ENCODE measurements at regions not wholly inside any gene's neighbourhood (a gene's known extent, or its start where the extent isn't known, plus 50 kb on each side); places are given as distances from the start of the nearest gene placed in this dataset.
"Not testable (repeated sequence)": the region's sequence is repeated elsewhere in the genome, so short reads cannot be mapped to it uniquely, and the experiment has no call there.

DNA sequence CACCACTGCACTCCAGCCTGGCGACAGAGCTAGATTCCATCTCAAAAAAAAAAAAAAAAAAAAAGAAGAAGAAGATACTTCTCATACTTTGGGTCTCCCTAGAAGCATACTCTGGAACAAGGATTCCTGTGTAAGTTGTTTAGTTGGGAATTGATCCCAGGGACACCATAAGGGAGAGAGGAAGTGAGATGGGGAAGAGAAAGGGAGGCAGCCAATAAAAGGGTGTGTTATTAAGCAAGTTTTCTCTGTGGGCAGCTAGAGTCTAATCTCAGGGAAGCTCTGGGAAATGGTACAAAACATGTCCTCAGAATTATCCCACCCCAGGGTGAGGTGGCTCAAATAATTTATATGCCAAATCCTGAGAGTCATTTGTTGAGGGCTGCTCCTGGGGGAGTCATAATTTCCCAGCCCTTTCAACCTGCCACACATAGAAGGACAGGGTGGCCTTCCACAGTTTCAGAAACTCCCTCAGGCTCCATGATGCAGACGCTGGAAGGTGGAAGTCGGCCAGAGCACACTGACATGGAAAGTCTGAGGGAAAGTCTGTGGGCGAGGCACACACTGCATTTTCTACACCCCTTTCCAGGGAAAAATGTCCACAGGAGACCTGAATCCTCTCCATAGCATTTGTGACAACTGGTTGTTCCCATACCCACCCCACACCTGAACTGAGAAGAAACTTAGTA lies 86.4 kb upstream of the SLC4A7 start:
- H3K27me3 Mint-ChIP-seq (ENCODE audit: low read depth), result no peaks in the 10 kb centered on the region
- no peaks in the 10 kb centered on the region for H3K9me3 Mint-ChIP-seq
- no peak overlapping the region for H3K27ac Mint-ChIP-seq
- H3K4me1 Mint-ChIP-seq (ENCODE audit: low read depth), result peaks cover 3% of the 10 kb centered on the region
- DNase-seq (ENCODE audit: low spot score), result no peak
- H3K4me3 Mint-ChIP-seq, result no peak overlapping the region
- H3K36me3 Mint-ChIP-seq (ENCODE audit: low read depth), result no peaks in the 10 kb centered on the region

DNA sequence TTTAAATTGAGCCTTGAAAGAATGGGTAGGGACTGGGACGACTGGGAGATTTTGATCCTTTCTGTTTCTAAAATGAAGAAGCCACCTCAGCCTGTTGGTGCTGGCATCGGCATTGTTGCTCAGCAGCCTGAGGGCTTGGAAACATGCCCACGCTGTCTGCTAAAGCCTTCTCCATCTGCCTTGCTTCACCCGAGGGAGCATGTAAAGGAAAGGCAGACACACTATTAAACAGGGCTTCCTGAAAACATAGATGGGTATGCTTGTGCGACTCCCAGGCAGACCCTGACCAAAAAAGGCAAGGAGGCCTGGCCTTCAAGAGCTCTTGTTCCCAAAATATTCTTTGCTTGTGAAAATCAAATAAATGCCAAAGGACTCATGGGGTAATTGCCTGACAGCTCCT lies 84.2 kb upstream of the SLC4A7 start:
- no peak overlapping the region for H3K27ac Mint-ChIP-seq
- H3K27me3 Mint-ChIP-seq (ENCODE audit: low read depth), result no peaks in the 10 kb centered on the region
- H3K36me3 Mint-ChIP-seq (ENCODE audit: low read depth), result no peaks in the 10 kb centered on the region
- peaks cover 2% of the 10 kb centered on the region for H3K4me1 Mint-ChIP-seq (ENCODE audit: low read depth)
- DNase-seq (ENCODE audit: low spot score), result no peak
- H3K4me3 Mint-ChIP-seq, result no peak overlapping the region
- no peaks in the 10 kb centered on the region for H3K9me3 Mint-ChIP-seq

DNA sequence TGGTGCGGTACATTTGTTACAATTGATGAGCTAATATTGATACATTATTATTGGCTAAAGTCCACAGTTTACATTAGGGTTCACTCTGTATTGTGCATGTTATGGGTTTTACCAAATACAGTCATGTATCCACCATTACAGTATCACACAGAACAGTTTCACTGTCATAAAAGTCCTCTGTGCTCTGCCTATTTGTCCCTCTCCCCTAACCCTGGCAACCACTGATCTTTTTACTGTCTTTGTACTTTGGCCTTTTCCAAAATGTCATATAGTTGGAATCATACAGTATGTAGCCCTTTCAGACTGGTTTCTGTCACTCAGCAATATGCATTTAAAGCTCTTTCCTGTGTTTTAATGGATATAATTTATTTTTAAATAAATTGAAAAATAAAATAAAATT lies 83.1 kb upstream of the SLC4A7 start:
- Mint-ChIP-seq H3K27me3 (ENCODE audit: low read depth) (no peaks in the 10 kb centered on the region), H3K27ac (no peak overlapping the region), H3K36me3 (ENCODE audit: low read depth) (no peaks in the 10 kb centered on the region), H3K4me1 (ENCODE audit: low read depth) (peaks cover 2% of the 10 kb centered on the region), H3K4me3 (no peak overlapping the region), H3K9me3 (no peaks in the 10 kb centered on the region)
- DNase-seq (ENCODE audit: low spot score), result no peak

DNA sequence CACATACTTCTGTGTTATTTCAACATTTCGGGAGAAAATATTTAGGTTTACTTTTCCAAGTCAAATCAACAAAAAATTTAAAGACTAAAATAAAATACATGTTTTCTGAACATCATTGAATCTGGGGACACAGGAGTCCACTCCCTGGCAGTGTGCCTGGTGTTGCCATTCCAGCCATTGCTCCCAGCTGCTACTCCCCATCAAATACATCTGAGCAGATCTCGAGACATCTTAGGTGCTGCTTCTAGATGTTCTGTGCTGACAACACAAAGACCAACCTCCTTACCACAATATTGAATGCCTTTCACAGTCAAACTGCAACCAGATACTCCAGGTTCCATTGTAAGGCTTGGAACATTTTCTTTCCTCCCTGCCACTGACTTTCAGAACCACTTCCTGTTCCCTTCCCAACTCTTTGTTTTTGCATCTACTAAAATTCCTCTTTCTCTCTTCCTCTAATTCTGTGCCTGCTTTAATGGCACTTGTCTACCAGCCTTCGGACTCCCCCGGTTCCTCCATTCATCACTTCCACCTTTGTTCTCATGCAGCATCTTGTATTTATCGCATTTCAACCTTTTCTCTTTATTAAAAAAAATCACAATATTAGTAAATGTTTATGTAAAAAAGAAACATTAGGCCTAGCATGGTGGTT lies 81.1 kb upstream of the SLC4A7 start:
- no peaks in the 10 kb centered on the region for H3K9me3 Mint-ChIP-seq
- DNase-seq (ENCODE audit: low spot score), result no peak
- H3K27ac Mint-ChIP-seq, result no peak overlapping the region
- peaks cover 2% of the 10 kb centered on the region for H3K4me1 Mint-ChIP-seq (ENCODE audit: low read depth)
- no peak overlapping the region for H3K4me3 Mint-ChIP-seq
- H3K27me3 Mint-ChIP-seq (ENCODE audit: low read depth), result no peaks in the 10 kb centered on the region
- H3K36me3 Mint-ChIP-seq (ENCODE audit: low read depth), result no peaks in the 10 kb centered on the region

DNA sequence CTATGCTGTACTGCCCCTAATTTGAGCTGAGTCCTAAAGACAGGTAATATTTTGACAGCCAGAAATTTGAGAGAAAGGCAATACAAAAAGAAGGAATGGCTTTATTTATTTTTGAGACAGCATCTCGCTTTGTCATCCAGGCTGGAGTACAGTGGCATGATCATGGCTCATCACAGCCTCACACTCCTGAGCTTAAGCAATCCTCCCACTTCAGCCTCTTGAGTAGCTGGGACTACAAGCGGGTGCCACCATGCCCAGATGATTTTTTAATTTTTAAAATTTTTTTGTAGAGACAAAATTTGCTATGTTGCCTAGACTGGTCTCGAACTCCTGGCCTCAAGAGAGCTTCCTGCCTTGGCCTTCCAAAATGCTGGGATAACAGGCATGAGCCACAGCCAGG lies 77.4 kb upstream of the SLC4A7 start:
- H3K27me3 Mint-ChIP-seq (ENCODE audit: low read depth), result no peaks in the 10 kb centered on the region
- H3K4me1 Mint-ChIP-seq (ENCODE audit: low read depth), result peaks cover 2% of the 10 kb centered on the region
- no peak for DNase-seq (ENCODE audit: low spot score)
- H3K36me3 Mint-ChIP-seq (ENCODE audit: low read depth), result no peaks in the 10 kb centered on the region
- no peak overlapping the region for H3K4me3 Mint-ChIP-seq
- H3K27ac Mint-ChIP-seq, result no peak overlapping the region
- H3K9me3 Mint-ChIP-seq, result no peaks in the 10 kb centered on the region

DNA sequence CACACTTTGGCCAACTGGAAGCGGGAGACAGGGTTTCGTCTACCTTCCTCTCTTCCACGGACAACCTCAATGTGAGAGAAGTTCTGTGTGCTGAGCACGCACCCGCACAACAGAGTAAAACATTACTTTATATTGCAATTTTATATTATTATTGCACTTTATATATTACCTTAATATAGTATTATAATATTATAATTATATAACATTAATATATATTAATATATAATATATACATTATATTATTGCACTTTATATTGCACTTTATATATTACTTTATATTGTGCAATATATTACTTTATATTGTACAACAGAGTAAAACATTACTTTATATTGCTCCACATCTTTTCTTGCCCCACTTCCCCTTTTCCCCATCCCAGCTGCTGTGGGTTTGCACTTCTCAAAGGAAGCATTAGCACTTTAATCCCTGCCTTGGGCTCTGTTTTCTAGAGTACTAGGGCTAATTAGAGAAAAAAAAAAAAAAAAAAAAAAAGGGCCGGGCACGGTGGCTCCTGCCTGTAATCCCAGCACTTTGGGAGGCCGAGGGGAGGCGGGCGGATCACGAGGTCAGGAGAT lies 76.4 kb upstream of the SLC4A7 start:
- Mint-ChIP-seq H3K4me1 (ENCODE audit: low read depth) (peaks cover 2% of the 10 kb centered on the region), H3K27ac (no peak overlapping the region), H3K36me3 (ENCODE audit: low read depth) (no peaks in the 10 kb centered on the region), H3K9me3 (no peaks in the 10 kb centered on the region), H3K27me3 (ENCODE audit: low read depth) (no peaks in the 10 kb centered on the region), H3K4me3 (no peak overlapping the region)
- DNase-seq (ENCODE audit: low spot score), result no peak

DNA sequence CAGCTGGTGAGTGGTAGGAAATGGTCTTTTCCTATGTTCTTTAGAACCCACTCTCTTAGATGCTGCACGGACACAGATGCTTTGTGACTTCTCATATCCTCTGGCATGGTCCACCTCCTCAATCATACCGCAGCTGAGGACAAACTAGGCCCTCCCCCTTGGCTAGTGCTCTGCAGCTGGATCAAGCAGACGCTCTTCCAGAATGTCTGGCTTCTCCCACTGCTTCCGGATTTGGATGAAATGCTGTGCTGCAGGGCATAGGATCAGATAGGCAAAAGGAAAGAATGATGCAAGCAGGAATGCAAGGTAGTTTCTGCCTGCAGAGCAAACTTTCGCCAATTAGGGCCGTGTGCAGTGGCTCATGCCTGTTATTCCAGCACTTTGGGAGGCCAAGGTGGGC lies 75.7 kb upstream of the SLC4A7 start:
- DNase-seq (ENCODE audit: low spot score), result no peak
- Mint-ChIP-seq H3K27ac (no peak overlapping the region), H3K9me3 (no peaks in the 10 kb centered on the region), H3K4me1 (ENCODE audit: low read depth) (no peaks in the 10 kb centered on the region), H3K4me3 (no peak overlapping the region), H3K36me3 (ENCODE audit: low read depth) (no peaks in the 10 kb centered on the region), H3K27me3 (ENCODE audit: low read depth) (no peaks in the 10 kb centered on the region)

DNA sequence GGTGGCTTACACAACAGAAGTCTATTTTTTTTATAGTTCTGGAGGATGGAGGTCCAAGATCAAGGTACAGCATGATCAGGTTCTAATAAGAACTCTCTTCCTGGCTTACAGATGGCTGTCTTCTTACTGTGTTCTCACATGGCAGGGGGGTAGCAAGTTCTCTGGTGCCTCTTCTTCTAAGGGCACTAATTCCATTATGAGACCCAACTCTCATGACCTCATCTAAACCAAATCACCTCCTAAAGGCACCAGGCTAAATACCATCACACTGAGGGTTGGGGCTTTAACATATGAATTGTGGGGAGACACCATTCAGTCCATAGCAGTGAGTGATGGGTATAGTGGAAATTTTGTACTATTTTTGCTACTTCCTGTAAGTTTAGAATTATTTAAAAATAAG lies 75.2 kb upstream of the SLC4A7 start:
- Mint-ChIP-seq H3K4me1 (ENCODE audit: low read depth) (no peaks in the 10 kb centered on the region), H3K27me3 (ENCODE audit: low read depth) (peaks cover 2% of the 10 kb centered on the region), H3K9me3 (no peaks in the 10 kb centered on the region), H3K36me3 (ENCODE audit: low read depth) (no peaks in the 10 kb centered on the region), H3K4me3 (no peak overlapping the region), H3K27ac (no peak overlapping the region)
- no peak for DNase-seq (ENCODE audit: low spot score)

DNA sequence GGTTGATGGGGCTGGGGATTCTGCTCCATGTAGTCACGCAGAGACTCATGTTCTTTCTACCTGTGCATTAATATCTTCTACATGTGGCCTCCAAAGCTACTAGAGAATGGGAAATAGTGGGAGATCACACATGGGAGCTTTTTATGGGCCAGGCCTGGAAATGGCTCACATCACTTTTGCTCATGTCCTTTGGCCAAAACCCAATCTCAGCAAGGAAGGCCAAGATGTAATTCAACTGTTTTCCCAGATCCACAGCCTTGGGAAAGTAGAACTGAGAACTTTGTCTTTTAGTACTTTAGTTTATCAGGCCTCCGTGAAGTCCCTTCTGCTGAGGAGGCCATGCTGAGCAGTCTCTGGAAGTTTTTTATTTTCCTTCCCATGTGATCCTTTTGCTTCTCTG lies 73.2 kb upstream of the SLC4A7 start:
- no peaks in the 10 kb centered on the region for H3K4me1 Mint-ChIP-seq (ENCODE audit: low read depth)
- peaks cover 2% of the 10 kb centered on the region for H3K27me3 Mint-ChIP-seq (ENCODE audit: low read depth)
- H3K36me3 Mint-ChIP-seq (ENCODE audit: low read depth), result no peaks in the 10 kb centered on the region
- H3K4me3 Mint-ChIP-seq, result no peak overlapping the region
- no peaks in the 10 kb centered on the region for H3K9me3 Mint-ChIP-seq
- H3K27ac Mint-ChIP-seq, result no peak overlapping the region
- DNase-seq (ENCODE audit: low spot score), result no peak

DNA sequence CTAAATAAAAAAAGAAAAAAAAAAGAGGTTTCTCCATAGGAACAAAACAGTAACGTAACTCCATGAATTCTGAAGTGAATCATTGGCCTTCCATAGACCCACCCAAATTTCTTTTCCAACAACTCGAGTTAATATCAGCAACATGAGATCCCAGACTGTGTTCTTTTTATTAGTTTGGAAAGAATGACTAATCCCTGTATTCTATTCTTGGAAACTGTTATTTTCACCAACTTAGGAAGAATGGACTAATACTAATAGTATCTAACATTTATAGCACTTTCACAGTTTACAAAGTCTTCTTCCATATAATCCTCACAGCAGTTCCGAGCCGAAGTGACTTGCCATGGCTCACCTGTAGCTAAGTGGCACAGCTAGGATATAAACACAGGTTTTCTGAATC lies 72.7 kb upstream of the SLC4A7 start:
- Mint-ChIP-seq H3K36me3 (ENCODE audit: low read depth) (no peaks in the 10 kb centered on the region), H3K4me3 (no peak overlapping the region), H3K27ac (no peak overlapping the region), H3K4me1 (ENCODE audit: low read depth) (no peaks in the 10 kb centered on the region), H3K9me3 (no peaks in the 10 kb centered on the region), H3K27me3 (ENCODE audit: low read depth) (peaks cover 5% of the 10 kb centered on the region)
- DNase-seq (ENCODE audit: low spot score), result no peak

DNA sequence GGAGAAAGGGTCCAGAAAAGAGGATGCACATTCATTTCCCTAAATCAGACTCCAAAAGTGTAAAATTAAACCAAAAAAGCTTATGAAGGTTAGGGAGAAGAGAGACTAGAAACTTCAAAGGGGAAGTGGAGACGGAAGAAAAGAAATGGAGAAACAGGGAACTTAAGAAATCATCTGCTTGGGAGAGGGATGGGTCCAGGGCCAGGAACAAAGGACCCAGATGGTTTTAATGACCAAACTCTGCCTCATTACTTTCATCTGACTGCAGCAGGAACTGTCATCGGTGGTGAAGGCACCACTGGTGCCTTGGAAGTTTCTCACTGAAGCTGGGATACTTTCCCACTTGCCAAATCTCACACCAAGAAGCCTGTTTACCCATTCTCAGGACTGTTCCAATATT lies 70.5 kb upstream of the SLC4A7 start:
- H3K27ac Mint-ChIP-seq, result no peak overlapping the region
- DNase-seq (ENCODE audit: low spot score), result no peak
- H3K4me3 Mint-ChIP-seq, result no peak overlapping the region
- peaks cover 14% of the 10 kb centered on the region for H3K27me3 Mint-ChIP-seq (ENCODE audit: low read depth)
- no peaks in the 10 kb centered on the region for H3K9me3 Mint-ChIP-seq
- no peaks in the 10 kb centered on the region for H3K36me3 Mint-ChIP-seq (ENCODE audit: low read depth)
- no peaks in the 10 kb centered on the region for H3K4me1 Mint-ChIP-seq (ENCODE audit: low read depth)

DNA sequence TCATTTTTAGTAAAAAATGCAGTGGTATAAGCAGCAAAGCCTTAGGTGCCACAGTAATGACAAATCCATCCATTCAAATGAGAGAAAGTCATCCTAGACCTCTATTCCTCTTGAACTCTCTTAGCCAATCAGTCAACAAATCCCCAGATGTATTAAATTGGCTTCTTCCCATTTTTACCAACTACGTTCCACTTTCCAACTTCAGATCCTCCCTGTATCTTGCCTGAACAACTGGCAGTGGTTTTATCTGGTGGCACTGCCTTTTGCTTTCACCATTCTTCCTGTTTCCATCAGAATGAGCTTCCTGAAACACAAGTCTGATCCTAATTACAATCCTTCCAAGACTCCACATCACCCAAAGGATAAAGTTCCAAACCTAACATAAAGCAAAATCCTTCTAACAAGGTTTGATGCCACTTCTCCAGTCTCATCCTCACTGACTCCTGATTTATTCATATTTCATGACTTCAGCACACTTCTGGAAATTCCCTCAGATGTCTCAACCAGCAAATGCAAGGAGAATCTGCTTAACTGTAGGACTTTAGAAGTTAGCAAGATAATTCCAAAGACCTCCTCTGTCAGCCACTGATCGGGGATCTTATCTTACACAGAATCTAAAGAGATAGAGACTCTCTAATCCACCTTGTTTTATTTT lies 69.8 kb upstream of the SLC4A7 start:
- no peaks in the 10 kb centered on the region for H3K4me1 Mint-ChIP-seq (ENCODE audit: low read depth)
- H3K9me3 Mint-ChIP-seq, result no peaks in the 10 kb centered on the region
- H3K36me3 Mint-ChIP-seq (ENCODE audit: low read depth), result no peaks in the 10 kb centered on the region
- no peak overlapping the region for H3K27ac Mint-ChIP-seq
- H3K27me3 Mint-ChIP-seq (ENCODE audit: low read depth), result peaks cover 14% of the 10 kb centered on the region
- no peak for DNase-seq (ENCODE audit: low spot score)
- H3K4me3 Mint-ChIP-seq, result no peak overlapping the region

DNA sequence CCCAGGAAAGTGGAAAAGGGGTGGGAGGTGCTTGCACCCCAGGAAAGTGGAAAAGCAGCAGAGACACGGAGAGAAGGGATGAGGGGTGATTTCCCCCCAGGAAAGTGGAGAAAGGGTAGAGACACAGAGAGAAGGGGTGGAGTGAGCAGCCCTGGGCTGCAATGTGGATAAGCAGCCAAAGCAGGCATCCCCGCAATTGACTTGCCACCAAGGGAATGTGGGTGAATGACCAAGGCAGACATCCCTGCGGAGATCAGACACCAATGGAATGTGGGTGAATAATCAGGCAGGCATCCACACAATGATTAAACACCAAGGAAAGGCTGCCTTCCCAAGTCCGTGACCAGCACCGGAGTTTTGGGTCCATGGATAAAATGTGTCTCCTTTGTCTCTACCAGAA lies 68.5 kb upstream of the SLC4A7 start:
- H3K27me3 Mint-ChIP-seq (ENCODE audit: low read depth), result peaks cover 14% of the 10 kb centered on the region
- not testable (repeated sequence) for DNase-seq (ENCODE audit: low spot score); H3K9me3 Mint-ChIP-seq; H3K4me1 Mint-ChIP-seq (ENCODE audit: low read depth); H3K36me3 Mint-ChIP-seq (ENCODE audit: low read depth); H3K27ac Mint-ChIP-seq; H3K4me3 Mint-ChIP-seq

DNA sequence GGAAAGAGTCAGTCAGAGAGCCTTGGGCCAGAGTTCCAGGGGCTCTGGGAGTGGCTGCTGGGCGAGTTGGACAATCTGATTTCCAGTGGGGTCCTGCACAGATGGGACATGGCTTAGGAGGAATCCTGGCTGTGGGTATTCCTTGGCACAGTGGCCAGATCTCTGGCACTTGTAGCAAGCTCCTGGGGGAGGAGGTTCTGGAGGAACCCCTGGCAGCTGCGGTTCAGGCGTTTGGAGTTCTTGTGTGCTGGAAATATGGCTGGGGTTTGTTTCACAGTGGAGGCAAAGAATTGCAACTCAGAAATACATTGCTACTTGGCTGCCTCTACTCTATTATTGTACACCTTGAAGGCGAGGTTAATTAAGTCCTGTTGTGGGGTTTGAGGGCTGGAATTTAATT lies 67.2 kb upstream of the SLC4A7 start:
- H3K9me3 Mint-ChIP-seq; H3K36me3 Mint-ChIP-seq (ENCODE audit: low read depth); DNase-seq (ENCODE audit: low spot score); H3K27ac Mint-ChIP-seq; H3K4me3 Mint-ChIP-seq; H3K4me1 Mint-ChIP-seq (ENCODE audit: low read depth): not testable (repeated sequence)
- peaks cover 14% of the 10 kb centered on the region for H3K27me3 Mint-ChIP-seq (ENCODE audit: low read depth)
